ENCODE measurements at regions not wholly inside any gene's neighbourhood (a gene's known extent, or its start where the extent isn't known, plus 50 kb on each side); places are given as distances from the start of the nearest gene placed in this dataset.

- ChIA-PET POLR2A (no interaction called here), RAD21 (ENCODE audit: unreplicated experiment) (no interaction called here), CTCF (interaction anchor here (0.5 to 1.3 kb wide), 2 partner anchors 64 to 264 kb away, joined by 3 read pairs; no protein-coding TSS in a partner anchor), SMC1A (ENCODE audit: uncharacterized antibody, unreplicated experiment) (interaction anchor here (1.1 kb wide), 1 partner anchor 10 kb away, joined by 5 read pairs; no protein-coding TSS in a partner anchor)
- no peak overlapping the region for H3K4me3 ChIP-seq
- intact Hi-C loops (cut with micrococcal nuclease; ENCODE audit: unreplicated experiment) = no loop called here
- no peaks in the 10 kb centered on the region for H3K79me2 ChIP-seq (ENCODE audit: control insufficient read depth, insufficient read depth, low read length)
- H3K36me3 ChIP-seq (ENCODE audit: control insufficient read depth in 2 of 2, insufficient read depth in 2 of 2, low read length in 1 of 2) = no peaks in the 10 kb centered on the region
- H3K27ac ChIP-seq (ENCODE audit: control insufficient read depth, insufficient read depth) = no peak overlapping the region
- no peak overlapping the region for H3K9ac ChIP-seq (ENCODE audit: control insufficient read depth, insufficient read depth, low read length)
- H3K4me2 ChIP-seq (ENCODE audit: control insufficient read depth, insufficient read depth) = no peak overlapping the region
- no peaks in the 10 kb centered on the region for H3K4me1 ChIP-seq (ENCODE audit: control insufficient read depth, insufficient read depth, low read length)
- FAIRE-seq (no peak), ATAC-seq (no peak), DNase-seq (ENCODE audit: low read depth, low spot score) (no peak)
- no peaks in the 10 kb centered on the region for H4K20me1 ChIP-seq (ENCODE audit: control insufficient read depth, insufficient read depth)
- no peak overlapping the region for H2AFZ ChIP-seq (ENCODE audit: control insufficient read depth, low read depth, low read length)
- no TSS peak for BruUV-seq (replicated peaks)
- TF ChIP-seq BHLHE40 (IDR thresholded peaks at IDR 0.05; ENCODE audit: borderline replicate concordance in 1 of 2, low read depth in 2 of 2, low read length in 1 of 2) (no peak), CUX1 (IDR thresholded peaks at IDR 0.05; ENCODE audit: insufficient replicate concordance, low read depth, low read length) (no peak), E4F1 (IDR thresholded peaks at IDR 0.05; ENCODE audit: borderline replicate concordance, partially characterized antibody) (no peak), ASH2L (IDR thresholded peaks at IDR 0.05; ENCODE audit: borderline replicate concordance, low read depth) (no peak), BACH1 (IDR thresholded peaks at IDR 0.05; ENCODE audit: borderline replicate concordance) (no peak), SP1 (IDR thresholded peaks at IDR 0.05; ENCODE audit: low read depth, low read length) (no peak), ZNF217 (IDR thresholded peaks at IDR 0.05) (no peak), NR2C1 (IDR thresholded peaks at IDR 0.05) (no peak), PBX3 (IDR thresholded peaks at IDR 0.05; ENCODE audit: insufficient replicate concordance, low read depth, low read length) (no peak), HSF1 (IDR thresholded peaks at IDR 0.05; ENCODE audit: low read depth, low read length) (no peak), HDAC2 (IDR thresholded peaks at IDR 0.05) (no peak), FOXM1 (IDR thresholded peaks at IDR 0.05; ENCODE audit: low read depth, low read length) (no peak)
- in situ Hi-C loops (cut with MboI) = no loop called here
- H3K9me3 ChIP-seq (replicated peaks; ENCODE audit: control insufficient read depth, insufficient read depth, low read length) = no peaks in the 10 kb centered on the region
- H3K27me3 ChIP-seq (replicated peaks in 1 of 2; ENCODE audit: control insufficient read depth in 2 of 2, insufficient read depth in 2 of 2, low read length in 1 of 2) = no peaks in the 10 kb centered on the region
- WGBS (ENCODE audit: insufficient coverage, insufficient replicate concordance, low lambda C conversion rate, missing lambda C conversion rate) = 43% methylated on average over 6 of the region's 6 CpGs
These were observed 162.1 kb upstream of the NOL4 start for GRCh38 chr18:34386803-34387202.

Measured in GM12878 (cell line).